Breast epithelium (tissue), 4 donors: ENCODE measurements at regions not wholly inside any gene's neighbourhood (a gene's known extent, or its start where the extent isn't known, plus 50 kb on each side); places are given as distances from the start of the nearest gene placed in this dataset.

ENCODE experiments used
- DNase-seq, 2 donors: peaks; one replicate each; pipeline ENCODE4 v3.0.0-alpha.2; 2019; ENCODE audit warnings: low spot score in 2 of 2
- H3K27ac ChIP-seq, 2 donors: fragments of 200-600 bp; sonication (generic) in 1 of 2; one replicate each; pipeline ENCODE4 v1.5.1; 2016 to 2019; ENCODE audit warnings: mild to moderate bottlenecking in 1 of 2
- H3K27me3 ChIP-seq, 2 donors: fragments of 200-600 bp; sonication (generic) in 1 of 2; one replicate each; pipeline versions ENCODE4 v1.5.1 to v1.6.0; 2017 to 2019; ENCODE audit warnings: control low read depth in 1 of 2, mild to moderate bottlenecking in 1 of 2
- H3K36me3 ChIP-seq: fragments of 200-600 bp; one replicate; pipeline ENCODE4 v1.5.1; 2019
- H3K4me1 ChIP-seq, 2 donors: fragments of 200-600 bp; sonication (generic); one replicate each; pipeline ENCODE4 v1.5.1; 2016 to 2019; ENCODE audit warnings: control low read depth in 1 of 2
- H3K4me3 ChIP-seq, 3 donors: fragments of 200-600 bp; sonication (generic); 1 replicate in 2 of 3; 2 replicates in 1 of 3; pipeline ENCODE4 v1.5.1; 2016 to 2019; ENCODE audit warnings: mild to moderate bottlenecking in 3 of 3, moderate library complexity in 2 of 3
- H3K9me3 ChIP-seq, 2 donors: fragments of 200-600 bp; sonication (generic) in 1 of 2; one replicate each; pipeline ENCODE4 v1.5.1; 2016 to 2019; ENCODE audit warnings: control low read depth in 1 of 2
- CTCF ChIP-seq, 3 donors: fragments of 450-650 bp; IDR thresholded peaks; one replicate each; pipeline ENCODE4 v1.5.1; 2016 to 2017; ENCODE audit warnings: antibody characterized with exemption in 3 of 3, mild to moderate bottlenecking in 3 of 3, moderate library complexity in 3 of 3
- POLR2A ChIP-seq: fragments of 450-650 bp; IDR thresholded peaks from one replicate; pipeline ENCODE4 v1.6.1; 2016; ENCODE audit warnings: antibody characterized with exemption, mild to moderate bottlenecking, moderate library complexity
- POLR2AphosphoS5 ChIP-seq, 3 donors: sonication (generic); formaldehyde crosslinking; IDR thresholded peaks; one replicate each; pipeline ENCODE4 v1.6.1; 2017; ENCODE audit warnings: antibody characterized with exemption in 3 of 3
- intact Hi-C: fragments of 100-400 bp; cut with DNase I; formaldehyde crosslinking; loops from one replicate; pipeline ENCODE4 v1.15.1; 2023; ENCODE audit warnings: low total_unique reads

- H3K36me3 ChIP-seq, result no peaks in the 10 kb centered on the region
- no peak overlapping the region for H3K4me3 ChIP-seq
- no peaks in the 10 kb centered on the region for H3K9me3 ChIP-seq
- no peaks in the 10 kb centered on the region for H3K4me1 ChIP-seq
- intact Hi-C loops, result no loop called here
- H3K27ac ChIP-seq, result no peak overlapping the region
- no peaks in the 10 kb centered on the region for H3K27me3 ChIP-seq
- no peak for DNase-seq
- TF ChIP-seq CTCF (IDR thresholded peaks at IDR 0.05) (no peak), POLR2A (no peak), POLR2AphosphoS5 (IDR thresholded peaks at IDR 0.05) (no peak)
Observed at GRCh38 chr6:2488578-2488977, 243.2 kb upstream of the GMDS start.

DNA sequence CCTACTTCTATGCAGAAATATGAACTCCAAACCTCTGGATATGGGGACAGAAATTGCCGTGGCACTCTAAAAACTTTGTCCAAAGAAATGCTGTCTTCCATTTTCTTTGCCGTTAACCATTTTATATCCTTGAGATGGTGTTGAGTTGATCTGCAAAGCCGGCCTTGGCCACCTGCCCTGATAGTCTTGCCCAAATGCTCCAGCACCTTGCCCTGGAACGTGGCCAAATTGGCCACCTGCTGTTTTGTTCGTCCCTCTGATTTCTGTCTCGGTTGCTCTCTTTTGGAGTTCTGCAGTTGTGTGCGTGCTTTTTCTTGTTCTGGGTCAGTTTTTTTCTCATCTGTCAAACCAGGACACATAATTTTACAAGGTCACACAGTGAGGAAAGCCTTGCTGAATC, 239.7 kb upstream of the GMDS start:
- intact Hi-C loops, result no loop called here

GRCh38 chr6:2482773-2483172, 237.4 kb upstream of the GMDS start:
- no peak for DNase-seq
- Histone ChIP-seq H3K4me1 (no peaks in the 10 kb centered on the region), H3K9me3 (no peaks in the 10 kb centered on the region), H3K36me3 (no peaks in the 10 kb centered on the region), H3K4me3 (no peak overlapping the region), H3K27me3 (no peaks in the 10 kb centered on the region), H3K27ac (no peak overlapping the region)
- intact Hi-C loops, result no loop called here
- TF ChIP-seq POLR2AphosphoS5 (IDR thresholded peaks at IDR 0.05) (no peak), POLR2A (no peak), CTCF (IDR thresholded peaks at IDR 0.05) (no peak)

More for the DNA sequence above, 239.7 kb upstream of the GMDS start:
- Histone ChIP-seq H3K4me1 (no peaks in the 10 kb centered on the region), H3K9me3 (no peaks in the 10 kb centered on the region), H3K36me3 (no peaks in the 10 kb centered on the region), H3K27me3 (no peaks in the 10 kb centered on the region), H3K4me3 (no peak overlapping the region), H3K27ac (no peak overlapping the region)
- no peak for TF ChIP-seq CTCF (IDR thresholded peaks at IDR 0.05)
- TF ChIP-seq POLR2AphosphoS5 (IDR thresholded peaks at IDR 0.05), result no peak
- no peak for TF ChIP-seq POLR2A
- DNase-seq, result no peak

DNA sequence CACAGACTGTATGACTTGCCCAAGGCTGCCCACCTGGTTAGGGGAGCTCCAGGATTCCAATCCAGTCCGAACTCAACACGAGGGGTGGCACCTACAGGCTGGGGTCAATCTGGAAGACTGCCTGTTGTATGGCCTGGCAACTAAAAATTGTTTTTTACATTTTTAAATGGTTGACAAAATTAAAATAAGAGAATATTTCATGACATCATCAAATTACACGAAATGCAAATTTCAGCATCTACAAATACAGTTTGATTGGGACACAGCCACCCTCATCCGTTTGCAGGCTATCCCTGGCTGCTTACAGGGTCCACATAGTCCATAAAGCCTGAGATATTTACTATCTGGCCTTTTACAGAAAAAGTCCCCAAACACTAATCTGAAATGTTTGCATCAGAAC, 235.9 kb upstream of the GMDS start:
- Histone ChIP-seq H3K36me3 (no peaks in the 10 kb centered on the region), H3K27ac (no peak overlapping the region), H3K4me3 (no peak overlapping the region), H3K9me3 (no peaks in the 10 kb centered on the region), H3K4me1 (no peaks in the 10 kb centered on the region), H3K27me3 (no peaks in the 10 kb centered on the region)
- no peak for TF ChIP-seq CTCF (IDR thresholded peaks at IDR 0.05)
- no peak for DNase-seq
- intact Hi-C loops, result no loop called here

DNA sequence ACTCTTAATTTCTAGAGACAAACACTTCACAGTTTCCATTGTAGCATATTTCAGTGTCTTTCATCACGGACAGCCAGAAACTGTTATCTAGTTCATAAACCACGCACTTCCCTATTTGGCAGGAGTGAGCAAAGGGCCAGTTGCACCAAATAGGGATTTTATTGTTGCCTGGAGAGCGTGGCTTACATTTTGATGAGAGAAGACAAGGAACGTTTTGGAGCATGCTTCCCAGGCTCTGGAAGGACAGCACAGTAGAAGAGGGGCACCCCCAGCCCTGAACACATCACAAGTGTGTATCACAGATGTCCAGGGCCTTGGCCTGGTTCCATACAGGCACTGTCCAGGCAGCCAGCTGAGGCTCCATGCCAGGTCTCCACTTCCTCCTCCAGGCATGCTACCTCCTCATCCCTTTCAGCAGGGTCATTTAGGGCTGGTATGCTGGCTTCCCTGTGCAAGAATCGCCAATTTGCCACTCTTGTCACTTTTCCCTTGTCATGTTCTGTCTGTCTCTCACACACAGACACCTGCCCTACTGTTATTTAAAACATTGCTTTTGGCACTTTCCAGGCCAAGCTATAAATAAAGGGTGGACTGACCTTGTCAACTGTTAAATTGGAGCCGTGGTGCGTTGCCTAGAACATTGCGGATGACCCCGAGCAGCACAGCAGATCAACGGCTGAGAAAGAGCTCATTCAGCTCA, 235.0 kb upstream of the GMDS start:
- Histone ChIP-seq H3K27me3 (no peaks in the 10 kb centered on the region), H3K36me3 (no peaks in the 10 kb centered on the region), H3K9me3 (no peaks in the 10 kb centered on the region), H3K27ac (no peak overlapping the region), H3K4me3 (no peak overlapping the region), H3K4me1 (no peaks in the 10 kb centered on the region)
- no peak for TF ChIP-seq CTCF (IDR thresholded peaks at IDR 0.05)
- TF ChIP-seq POLR2A, result no peak
- no peak for TF ChIP-seq POLR2AphosphoS5 (IDR thresholded peaks at IDR 0.05)
- intact Hi-C loops, result no loop called here
- DNase-seq, result no peak
